Erythroblast (primary cell): ENCODE measurements at regions not wholly inside any gene's neighbourhood (a gene's known extent, or its start where the extent isn't known, plus 50 kb on each side); places are given as distances from the start of the nearest gene placed in this dataset.

Source experiments
- GATA1 ChIP-seq: IDR thresholded peaks from 2 replicates; pipeline ENCODE4 v1.6.1; 2011; ENCODE audit warnings: low read depth, mild to moderate bottlenecking, control low read depth, low read length, moderate library complexity
- POLR2A ChIP-seq: IDR thresholded peaks from 2 replicates; pipeline ENCODE4 v1.6.1; 2011; ENCODE audit warnings: mild to moderate bottlenecking, low read length

DNA sequence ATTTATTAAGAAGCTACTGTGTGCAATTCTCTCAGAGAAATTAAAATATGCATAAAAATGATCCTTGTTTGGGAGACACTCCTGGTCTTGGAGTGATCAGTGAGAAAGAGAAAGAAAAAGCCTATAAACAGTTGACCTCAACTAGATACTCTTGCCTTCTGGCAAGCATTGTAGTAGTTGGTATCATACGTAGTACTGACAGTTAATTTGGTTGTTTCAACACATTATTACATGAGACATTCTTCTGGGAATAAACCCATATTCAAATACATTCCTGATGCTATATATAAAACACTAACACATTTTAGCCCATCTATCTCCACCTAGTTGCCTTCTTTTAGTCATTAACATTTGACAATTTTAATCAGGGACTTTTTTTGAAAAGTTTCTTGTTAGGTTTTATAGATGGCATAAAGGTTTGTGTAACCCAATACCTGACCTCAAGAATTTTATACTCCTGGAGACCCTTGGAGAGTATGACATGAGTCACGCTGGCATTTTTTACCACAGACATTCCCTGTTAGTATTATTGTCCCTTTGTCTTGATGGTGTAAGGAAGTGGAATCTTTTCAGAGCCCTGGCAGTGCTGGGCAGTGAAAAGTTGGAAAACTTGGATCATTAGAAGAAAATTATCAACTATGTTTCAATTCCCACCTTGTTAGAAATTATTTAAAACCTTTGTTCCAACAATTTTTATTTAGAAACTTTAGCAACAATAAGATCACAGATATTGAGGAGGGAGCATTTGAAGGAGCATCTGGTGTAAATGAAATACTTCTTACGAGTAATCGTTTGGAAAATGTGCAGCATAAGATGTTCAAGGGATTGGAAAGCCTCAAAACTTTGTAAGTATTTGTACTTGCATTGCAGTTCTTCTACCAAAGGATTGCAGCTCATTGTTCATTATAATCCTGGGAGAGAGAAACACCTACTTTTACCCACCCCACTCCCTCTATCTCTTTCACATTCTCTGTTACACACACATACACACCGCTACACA, 167.1 kb upstream of the PACRGL start:
- TF ChIP-seq POLR2A (no peak), GATA1 (no peak)
